T-helper 1 cell (primary cell): ENCODE measurements at regions not wholly inside any gene's neighbourhood (a gene's known extent, or its start where the extent isn't known, plus 50 kb on each side); places are given as distances from the start of the nearest gene placed in this dataset.
"Not testable (repeated sequence)": the region's sequence is repeated elsewhere in the genome, so short reads cannot be mapped to it uniquely, and the experiment has no call there.

Source experiments
- DNase-seq, 5 donors: peaks; one replicate each; pipeline ENCODE4 v3.0.0-alpha.2; 2012 to 2020

DNA sequence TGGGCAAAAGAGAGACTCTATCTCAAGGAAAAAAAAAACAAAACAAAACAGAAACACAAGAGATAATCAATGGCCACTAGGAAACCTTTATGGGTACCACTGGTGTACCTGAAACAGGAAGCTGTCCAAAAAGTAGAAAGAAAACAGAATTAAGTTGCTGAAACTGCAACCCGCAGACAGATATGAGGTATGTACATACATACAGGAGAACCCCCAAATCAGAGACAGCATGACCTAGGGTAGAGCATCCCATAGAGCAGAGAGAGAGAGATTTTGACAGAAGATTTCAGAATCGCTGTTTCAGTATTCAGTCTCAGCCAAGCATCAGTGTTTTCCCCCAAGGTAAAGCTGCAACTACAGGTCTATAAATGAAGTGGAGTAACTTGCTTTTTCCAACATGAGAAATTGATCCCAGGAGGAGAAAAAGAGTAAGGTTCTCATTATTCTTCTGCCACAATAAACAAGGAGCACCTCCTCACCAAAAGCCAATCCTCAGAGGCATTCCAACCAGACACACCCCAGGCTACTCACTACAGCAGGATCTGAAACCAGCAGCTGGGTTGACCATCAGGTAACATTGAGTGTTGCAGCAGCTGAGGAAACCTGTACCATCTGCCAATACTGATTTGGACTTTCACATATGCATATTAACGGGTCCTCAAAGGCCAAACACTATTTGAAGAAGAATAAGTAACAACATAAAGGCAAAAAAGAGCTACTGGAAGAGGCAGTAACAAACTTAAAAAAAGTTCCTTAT, 630.0 kb downstream of the TAF11L14 start:
- DNase-seq, result no peak

DNA sequence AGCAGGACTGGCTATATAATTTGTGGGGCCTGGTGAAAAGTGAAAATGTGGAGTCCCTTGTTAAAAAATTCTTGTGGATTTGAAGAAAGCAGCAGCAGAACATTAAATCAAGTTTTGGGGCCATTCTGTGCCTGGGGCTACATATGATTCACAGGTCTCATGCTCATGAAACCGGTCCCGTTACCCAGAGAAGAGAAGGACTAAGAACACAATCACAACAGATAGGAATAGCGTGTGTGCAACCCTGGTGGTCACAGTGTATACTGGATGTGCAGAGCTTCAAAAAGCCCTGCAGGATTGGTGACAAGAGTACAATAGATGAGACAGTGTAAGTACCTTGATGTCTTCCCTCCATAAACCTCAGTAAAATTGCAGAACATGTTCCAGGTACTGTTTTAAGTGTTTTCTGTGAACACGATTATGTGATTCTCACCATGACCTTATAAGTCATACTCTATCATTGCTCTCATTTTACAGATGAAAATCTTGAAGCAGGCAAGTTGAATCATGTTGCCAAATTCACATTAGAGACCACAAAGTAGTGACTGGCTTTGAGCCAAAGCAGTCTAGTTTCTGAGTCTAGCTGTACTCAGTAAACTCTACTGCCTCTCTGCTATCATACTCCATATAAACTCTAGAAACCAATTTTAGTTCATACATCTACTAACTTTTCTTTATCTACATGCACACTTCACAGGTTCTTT, 636.5 kb downstream of the TAF11L14 start:
- no peak for DNase-seq

DNA sequence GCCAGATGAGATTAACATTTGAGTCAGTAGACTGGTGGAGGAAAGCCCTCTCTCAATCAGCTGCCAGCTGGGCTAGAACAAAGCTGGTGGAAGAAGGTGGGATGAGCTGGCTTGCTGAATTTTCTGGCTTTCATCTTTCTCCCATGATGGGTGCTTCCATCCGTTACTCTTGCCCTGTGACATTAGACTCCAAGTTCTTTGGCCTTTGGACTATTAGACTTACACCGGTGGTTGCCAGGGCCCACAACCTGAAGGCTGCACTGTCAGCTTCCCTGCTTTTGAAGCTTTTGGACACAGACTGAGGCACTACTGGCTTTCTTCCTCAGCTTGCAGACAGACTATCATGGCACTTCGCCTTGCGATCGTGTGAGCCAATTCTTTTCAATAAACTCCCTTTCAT, 642.7 kb downstream of the TAF11L14 start:
- DNase-seq, result no peak

DNA sequence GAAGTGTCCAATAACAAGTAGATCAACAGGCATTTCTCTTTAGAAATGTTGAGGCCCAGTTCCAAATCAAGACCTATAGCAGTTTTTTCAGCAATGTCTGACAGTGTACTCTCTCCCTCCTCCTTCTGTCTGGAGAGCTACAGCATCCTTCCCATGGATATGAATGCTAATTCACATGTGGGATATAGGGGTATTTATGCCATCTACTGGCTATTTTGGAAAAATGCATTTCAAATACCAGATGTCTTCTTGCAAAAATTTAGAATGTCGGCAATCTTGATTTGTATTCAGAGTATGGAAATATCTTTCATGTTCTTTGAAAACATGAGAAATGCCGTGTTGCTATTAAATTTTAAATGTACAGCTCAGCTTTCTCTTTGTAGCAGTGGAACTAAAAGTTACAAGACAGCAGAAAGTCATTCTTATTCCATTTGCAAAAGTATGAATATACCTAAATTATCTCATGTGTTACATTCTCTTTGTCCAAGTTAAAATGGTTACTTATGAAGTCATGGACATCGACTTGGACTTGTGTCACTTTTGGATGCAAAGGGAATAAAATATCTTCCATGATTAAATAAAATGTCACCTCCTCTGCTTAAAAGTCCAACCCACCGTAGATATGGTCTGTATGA, 647.8 kb downstream of the TAF11L14 start:
- DNase-seq, result no peak

DNA sequence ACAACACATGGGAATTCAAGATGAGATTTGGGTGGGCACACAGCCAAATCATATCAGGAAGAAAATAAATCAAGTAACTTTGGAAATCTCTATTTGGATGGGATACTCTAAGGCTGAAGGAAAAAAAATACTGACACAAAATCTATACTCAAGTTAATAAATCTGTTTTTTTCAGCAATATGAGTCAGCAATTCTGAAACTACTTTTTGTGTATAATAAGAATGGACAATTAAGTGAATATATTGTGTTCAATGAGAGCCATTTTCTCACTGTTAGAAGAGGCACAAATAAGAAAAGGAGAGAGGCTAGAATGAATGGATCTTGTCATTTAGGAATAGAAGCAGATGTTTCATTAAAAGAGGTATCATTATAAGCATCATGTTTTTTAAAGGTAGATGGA, 651.0 kb downstream of the TAF11L14 start:
- DNase-seq, result no peak

DNA sequence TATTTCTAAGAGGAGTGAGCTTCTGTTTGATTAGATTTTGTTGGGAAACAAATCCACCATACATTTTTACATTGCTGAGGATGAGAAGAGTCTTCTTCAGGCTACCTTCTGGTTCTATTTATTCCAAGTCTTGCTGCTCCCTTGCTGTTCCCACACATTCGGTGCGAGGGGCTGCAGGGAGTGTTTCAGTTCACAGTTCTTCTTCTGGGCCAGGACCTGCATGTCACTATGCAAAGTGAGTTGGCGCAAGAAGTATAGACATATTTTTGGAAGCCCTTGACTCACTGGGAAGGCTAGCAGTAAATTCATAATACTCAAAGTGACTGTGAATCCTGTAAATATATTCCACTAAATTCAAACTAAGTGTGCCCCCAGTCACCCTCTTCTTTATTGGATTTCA, 657.9 kb downstream of the TAF11L14 start:
- DNase-seq, result no peak

DNA sequence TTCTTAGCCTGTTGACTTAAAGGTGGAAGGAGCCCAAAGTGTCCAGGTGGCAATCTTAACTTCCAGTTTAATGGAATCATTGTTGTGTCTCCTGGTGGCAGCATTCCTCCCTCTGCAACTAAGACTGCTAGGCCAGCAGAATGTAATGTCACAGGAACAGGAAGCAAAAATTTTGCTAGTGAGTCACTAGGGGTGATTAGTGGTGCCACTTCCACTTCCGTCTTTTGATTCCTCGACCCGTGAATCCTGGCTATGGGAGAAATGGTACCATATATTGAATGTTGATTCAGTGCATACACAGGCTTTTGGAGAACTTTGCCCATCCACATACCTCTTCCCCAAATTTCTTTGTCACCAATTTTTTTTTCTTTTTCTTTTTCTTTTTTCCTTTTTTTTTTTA, 661.4 kb downstream of the TAF11L14 start:
- not testable (repeated sequence) for DNase-seq

DNA sequence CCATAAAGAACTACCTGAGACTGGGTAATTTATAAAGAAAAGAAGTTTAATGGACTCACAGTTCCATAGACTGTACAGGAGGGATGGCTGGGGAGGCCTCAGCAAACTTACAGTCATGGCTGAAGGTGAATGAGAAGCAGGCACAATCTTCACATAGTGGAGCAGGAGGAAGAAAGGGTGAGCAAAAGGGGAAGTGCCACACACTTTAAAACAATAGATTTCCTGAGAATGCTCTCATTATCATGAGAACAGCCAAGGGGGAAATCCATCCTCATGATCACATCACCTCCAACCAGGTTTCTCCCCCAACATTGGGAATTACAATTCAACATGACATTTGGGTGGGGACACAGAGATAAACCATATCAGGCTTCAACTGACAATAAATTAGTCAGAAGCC, 664.9 kb downstream of the TAF11L14 start:
- no peak for DNase-seq

DNA sequence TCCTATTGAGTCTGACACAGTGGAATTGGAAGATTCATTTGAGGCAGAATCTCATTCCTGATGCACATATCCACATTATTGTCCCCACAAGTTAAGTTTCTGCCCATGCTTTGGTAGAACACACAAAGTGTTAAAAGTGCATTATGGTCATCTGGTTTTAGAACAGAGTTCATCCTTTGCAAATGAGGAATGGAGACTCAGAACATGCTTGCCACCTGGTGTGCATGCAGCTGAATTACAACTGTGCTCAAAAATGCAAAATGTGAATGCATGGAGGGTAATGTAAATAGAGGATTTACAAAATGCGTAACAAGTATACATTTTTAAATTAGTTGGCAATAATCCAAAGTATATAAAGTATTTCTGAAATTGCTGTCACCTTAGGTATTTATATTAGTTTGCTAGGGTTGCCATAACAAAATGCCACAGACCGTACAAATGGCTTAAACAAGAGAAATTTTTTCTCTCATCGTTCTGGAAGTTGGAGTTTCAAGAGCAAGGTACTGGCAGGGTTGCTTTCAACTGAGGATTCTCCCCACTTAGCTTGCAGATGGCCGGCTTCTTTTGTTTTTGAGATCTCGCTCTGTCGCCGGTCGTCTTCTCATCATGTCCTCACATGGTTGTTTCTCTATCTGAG, 671.1 kb downstream of the TAF11L14 start:
- no peak for DNase-seq

DNA sequence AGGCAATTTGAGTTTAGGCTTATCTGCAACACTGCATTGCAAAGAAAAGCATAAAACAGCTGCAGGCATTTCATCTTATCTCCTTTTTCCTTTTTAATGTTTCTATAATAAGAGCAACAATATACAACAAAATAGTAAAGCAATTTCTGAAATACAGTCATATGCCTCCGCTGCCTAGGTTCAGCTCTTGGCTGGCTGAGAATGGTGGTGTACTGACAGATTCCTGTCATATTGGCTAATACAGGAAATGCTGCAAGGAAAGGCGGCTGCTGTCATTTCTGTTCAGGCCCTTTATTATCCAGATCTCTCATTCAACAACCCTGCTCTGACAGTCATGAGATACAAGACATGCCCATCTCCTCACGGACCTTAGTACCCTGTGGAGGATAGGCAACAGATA, 677.0 kb downstream of the TAF11L14 start:
- DNase-seq, result no peak

DNA sequence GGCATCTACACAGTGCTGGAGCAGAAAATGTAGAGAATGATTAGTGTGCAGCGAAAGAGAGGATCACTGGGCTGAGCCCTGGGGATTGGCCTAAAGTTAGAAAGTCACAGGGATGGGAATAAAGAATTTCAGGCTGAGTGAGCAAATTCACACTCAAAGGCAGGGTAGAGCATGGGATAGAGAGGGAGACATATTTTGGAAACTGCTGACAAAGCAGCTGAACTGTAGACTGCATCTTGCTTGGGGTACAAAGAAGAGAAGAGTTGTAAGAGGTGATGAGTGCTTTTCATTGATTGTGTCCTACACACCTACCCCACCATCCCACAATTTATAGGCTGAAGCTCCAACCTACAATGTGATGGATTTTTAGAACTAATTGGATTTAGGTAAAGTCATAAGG, 677.8 kb downstream of the TAF11L14 start:
- no peak for DNase-seq

DNA sequence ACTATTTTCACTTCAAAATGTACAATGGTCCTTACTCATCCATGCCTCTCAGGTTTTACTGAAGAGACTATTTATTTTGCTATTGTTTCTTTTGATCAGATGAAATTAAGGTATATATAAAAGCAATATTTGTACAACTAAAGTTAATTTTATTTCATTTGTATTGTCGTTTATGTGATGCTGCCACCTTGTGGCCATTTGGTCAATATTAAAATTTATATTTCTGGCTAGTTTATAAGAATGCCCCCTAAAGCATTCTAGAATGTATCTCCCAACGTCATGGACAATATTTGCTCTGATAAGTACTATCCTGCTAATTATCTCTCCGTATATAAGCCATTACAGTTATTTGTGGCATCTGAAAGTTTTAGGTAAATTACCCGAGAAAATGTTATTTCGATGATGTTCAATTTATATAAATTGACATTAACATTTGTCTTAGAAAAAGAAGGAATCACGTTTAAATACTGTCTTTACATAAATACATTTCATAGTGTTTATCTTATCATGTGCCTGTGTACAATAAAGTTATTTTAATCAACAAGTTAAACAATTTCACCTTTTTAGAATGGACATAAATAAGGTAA, 680.0 kb downstream of the TAF11L14 start:
- DNase-seq, result no peak

DNA sequence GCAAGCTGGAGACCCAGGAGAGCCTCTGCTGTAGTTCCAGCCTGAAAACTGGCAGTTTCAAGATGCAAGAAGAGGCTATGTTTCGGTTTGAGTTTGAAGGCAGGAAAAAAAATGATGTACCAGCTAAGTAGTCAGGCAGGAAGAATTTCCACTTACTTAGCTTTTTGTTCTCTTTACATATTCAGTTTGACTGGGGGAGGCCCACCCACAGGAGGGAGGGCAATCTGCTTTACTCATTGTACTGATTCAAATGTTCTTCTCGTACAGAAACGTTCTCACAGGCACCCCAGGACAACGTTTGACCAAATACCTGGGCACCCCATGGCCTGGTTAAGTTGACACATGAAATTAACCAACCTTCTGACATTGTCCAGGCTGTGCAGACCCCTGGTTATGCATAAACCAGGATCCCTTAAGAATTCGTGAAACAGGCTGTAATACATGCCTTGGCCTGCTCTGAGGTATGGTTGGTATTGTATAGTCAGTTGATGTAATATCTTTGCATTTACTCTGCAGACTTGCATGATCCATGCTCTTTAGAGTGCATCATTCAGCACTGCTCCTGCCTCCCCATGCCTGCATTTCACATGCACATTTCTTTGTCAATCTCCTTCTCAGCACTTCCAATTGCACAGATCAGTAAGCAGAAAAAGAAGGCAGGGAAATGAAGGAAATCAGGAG, 687.1 kb downstream of the TAF11L14 start:
- no peak for DNase-seq

DNA sequence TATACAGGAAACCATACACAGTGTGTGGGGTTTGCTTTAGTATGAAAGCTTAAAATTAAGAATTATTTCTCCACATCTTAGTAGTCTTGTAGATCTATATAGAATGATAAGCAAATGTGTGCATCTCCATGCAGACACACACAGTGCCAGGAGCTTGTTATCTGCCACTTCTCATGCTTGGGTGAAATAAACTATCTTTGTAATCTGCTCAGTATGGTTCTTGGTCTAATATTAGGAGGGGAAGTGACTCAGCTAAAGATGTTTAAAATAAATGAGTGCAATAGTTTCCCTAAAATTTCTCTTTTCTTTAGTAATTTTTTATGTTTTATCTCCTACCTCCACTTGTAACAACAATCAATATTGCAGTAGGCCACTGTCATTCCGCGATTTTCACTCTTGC, 689.6 kb downstream of the TAF11L14 start:
- no peak for DNase-seq

DNA sequence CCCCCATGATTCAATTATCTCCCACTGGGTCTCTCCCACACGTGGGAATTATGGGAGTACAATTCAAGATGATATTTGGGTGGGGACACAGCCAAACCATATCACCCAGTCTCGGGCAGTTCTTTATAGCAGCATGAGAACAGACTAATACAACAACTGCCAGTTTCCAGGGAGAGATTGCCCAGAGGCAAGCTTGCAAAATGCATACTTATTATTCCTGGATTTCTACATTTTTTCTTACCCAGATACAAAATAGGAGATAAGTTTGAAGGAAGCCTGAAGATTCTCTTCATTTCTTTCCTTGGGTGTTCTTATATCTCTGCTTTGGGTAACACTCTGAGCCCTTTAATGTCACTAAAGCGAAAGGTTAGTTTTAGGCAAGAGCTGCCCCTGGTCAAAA, 691.2 kb downstream of the TAF11L14 start:
- no peak for DNase-seq

DNA sequence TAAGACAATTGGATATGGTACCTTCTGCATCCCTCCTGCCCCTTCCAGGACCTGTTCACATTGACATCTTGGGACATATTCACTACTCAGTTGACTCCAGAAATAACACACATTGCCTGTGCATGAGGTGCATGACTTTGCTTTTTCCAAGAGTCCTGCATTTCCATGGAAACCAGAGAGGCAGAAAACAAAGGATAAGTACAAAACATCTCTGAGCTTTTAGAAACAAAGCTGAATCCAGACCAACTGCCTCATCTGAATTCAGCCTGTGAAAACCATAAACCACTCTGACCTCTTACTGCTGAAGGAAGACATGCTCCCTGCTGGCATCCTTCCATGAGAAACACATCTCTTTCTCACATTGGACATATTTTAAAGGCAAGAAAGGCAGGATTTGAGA, 695.1 kb downstream of the TAF11L14 start:
- DNase-seq, result no peak

DNA sequence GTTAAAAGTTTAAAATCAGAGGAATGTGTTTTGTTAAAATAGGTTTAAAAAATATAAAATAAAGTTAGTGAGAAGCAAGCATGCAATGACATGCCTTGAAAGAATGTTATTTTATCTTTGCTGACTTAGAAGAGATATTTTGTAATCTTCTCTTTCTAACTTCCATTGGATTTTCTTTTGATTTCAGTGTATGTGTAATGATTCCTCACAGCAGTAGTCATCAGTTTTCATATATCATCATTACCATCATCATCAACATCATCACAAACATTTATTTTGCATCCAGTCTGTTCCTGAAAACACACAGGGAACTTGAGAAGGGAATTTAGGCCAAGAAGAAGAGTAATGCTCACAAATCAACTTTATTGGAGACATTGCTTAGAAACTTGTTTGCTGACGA, 699.6 kb downstream of the TAF11L14 start:
- DNase-seq, result no peak

DNA sequence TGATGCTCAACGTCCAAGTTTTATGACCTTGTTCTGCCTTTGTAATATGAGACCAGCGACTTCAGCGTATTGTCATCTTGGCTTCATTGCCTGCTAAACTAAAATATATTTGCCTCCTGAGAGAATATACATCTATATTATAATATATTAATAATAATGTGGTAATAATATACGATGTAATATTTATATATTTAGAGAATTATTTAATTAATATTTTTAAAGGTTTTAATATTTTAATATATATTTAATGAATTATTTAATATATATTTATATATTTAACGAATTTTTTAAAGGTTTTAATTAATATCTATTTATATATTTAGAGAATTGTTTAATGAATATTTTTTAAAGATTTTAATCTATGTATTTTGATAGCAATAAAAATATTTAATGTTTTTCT, 700.7 kb downstream of the TAF11L14 start:
- DNase-seq, result no peak

DNA sequence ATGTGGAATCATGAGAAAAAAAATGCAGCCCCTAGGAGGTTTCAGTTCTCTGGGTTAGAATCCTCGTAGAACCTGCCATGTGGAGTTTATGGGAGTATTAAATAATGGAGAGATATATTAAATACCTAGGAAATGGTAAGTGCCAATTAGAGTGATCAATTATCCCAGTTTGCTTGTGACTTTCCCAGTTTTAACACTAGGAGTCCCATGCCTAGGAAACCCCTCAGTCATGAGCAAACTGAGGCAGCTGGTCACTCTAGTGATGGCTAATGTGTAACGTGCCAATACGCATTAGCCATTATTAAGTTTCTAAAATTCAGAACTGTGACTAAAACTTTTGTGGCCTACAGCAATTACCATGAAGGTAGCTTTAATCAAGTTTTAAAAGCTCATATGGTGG, 720.6 kb downstream of the TAF11L14 start:
- DNase-seq, result no peak

DNA sequence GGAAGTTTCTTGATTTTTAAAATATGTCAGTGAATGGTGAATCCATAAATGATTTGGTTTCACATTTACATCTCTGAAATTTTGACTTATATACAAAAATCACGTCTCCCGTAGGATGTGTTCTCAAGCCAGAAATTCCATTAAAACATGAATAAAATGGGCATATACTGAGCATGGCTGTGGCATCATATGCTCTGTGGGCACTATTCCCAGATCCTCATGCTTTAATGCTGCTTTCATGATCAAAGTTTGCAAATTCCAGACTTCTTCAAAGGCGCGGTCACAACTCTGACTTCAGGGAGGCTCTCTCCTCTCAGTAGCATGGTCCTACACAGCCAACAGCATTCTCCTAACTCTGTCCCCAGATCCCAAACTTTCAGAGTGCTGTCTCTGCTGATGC, 723.2 kb downstream of the TAF11L14 start:
- no peak for DNase-seq

DNA sequence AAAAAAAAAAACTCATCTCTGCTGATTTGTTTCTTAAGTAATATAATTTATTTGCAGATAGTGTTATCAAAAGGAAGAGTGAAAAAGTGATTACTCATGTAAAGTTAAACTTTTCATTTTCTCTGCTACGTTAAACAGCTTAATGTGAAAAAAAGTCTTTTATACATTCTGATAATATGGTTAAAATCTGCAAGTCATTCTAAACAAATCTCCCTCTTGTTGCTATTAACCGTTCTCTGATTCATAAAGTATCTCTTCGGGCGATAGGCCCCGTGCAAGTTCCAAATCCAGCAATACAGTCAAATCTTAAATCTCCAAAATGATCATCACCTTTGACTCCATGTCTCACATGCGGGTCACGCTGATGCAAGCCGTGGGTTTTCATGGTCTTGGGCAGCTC, 732.0 kb downstream of the TAF11L14 start:
- DNase-seq, result no peak

DNA sequence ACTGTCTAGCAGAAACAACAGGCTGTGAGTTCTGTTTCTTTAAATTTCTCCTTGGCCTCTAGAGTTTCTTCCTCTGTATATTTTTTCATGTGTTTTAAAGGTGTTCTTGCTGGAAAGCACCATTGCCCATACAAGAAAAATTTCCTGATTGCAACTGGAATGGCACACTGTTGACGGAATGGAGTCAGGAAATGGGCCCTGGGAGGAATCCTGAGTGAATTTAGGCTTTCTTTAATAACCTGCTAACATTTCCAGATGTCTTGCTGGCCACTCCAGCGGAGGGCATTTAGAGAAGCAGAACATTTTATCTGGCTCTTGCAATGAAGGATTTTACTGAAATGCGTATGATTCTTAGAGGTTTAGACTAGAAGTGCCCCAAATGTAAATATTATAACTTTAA, 736.3 kb downstream of the TAF11L14 start:
- DNase-seq, result no peak

DNA sequence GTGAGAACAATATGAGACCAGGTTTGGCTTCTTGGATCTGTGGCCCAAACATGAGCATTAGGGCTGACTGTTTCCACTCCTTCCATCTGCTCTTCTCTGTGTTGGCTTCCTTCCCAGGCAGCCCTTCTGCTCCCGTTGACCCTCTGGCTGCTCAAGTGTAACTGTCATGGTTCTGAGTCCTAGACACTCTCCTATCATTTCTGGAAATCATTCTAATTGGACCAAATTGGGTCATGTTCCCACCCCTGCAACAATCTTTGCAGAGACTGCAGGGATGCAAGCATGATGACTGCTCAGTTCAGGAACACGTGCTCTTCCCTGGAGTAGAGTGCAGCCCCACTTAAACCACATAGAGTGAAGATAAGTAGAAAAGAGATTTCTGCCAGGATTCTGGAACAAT, 741.4 kb downstream of the TAF11L14 start:
- DNase-seq, result no peak
